Activated CD8-positive, alpha-beta T cell treated with anti-CD3 and anti-CD28 coated beads, Interleukin-2, amount 10 ng/mL, durations not matched to agents 7 days and 5 days (primary cell): ENCODE measurements at regions not wholly inside any gene's neighbourhood (a gene's known extent, or its start where the extent isn't known, plus 50 kb on each side); places are given as distances from the start of the nearest gene placed in this dataset.

Source experiments
- ATAC-seq: fragments of 150-1000 bp; cut with Tn5 transposase; one replicate; pipeline ENCODE4 v1.10.0; 2021; ENCODE audit warnings: moderate library complexity
- CTCF ChIA-PET: fragments of 350-600 bp; sonication (Branson Sonifier 250); formaldehyde crosslinking; loops from one replicate; lab custom pipeline; 2021; ENCODE audit warnings: antibody characterized with exemption; lab: Charles Lee
- POLR2A ChIA-PET: fragments of 350-600 bp; sonication (Branson Sonifier 250); formaldehyde crosslinking; loops from one replicate; lab custom pipeline; 2021; ENCODE audit warnings: antibody characterized with exemption; lab: Charles Lee
- DNase-seq: peaks from one replicate; pipeline ENCODE4 v3.0.0-alpha.2; 2020
- H3K27ac Mint-ChIP-seq: one replicate; pipeline ENCODE4 v1.8.0; 2021; ENCODE audit warnings: mild to moderate bottlenecking, mixed read lengths
- H3K27me3 Mint-ChIP-seq: one replicate; pipeline ENCODE4 v1.8.0; 2021; ENCODE audit warnings: low read depth, mixed read lengths
- H3K36me3 Mint-ChIP-seq: one replicate; pipeline ENCODE4 v1.8.0; 2021; ENCODE audit warnings: low read depth, mixed read lengths
- H3K4me1 Mint-ChIP-seq: one replicate; pipeline ENCODE4 v1.8.0; 2021; ENCODE audit warnings: low read depth, mixed read lengths
- H3K4me3 Mint-ChIP-seq: one replicate; pipeline ENCODE4 v1.8.0; 2021; ENCODE audit warnings: mild to moderate bottlenecking, mixed read lengths
- H3K9me3 Mint-ChIP-seq: one replicate; pipeline ENCODE4 v1.8.0; 2022; ENCODE audit warnings: mixed read lengths; ENCODE audit not compliant: insufficient read depth

GRCh38 chr10:56605051-56605450, 244.0 kb upstream of the ZWINT start:
- peaks cover 7% of the 10 kb centered on the region for H3K9me3 Mint-ChIP-seq
- no peak overlapping the region for H3K27ac Mint-ChIP-seq
- POLR2A ChIA-PET = no interaction called here
- ATAC-seq = no peak
- H3K4me1 Mint-ChIP-seq = no peaks in the 10 kb centered on the region
- CTCF ChIA-PET = no interaction called here
- no peak overlapping the region for H3K4me3 Mint-ChIP-seq
- H3K27me3 Mint-ChIP-seq = no peaks in the 10 kb centered on the region
- DNase-seq = no peak
- H3K36me3 Mint-ChIP-seq = no peaks in the 10 kb centered on the region

DNA sequence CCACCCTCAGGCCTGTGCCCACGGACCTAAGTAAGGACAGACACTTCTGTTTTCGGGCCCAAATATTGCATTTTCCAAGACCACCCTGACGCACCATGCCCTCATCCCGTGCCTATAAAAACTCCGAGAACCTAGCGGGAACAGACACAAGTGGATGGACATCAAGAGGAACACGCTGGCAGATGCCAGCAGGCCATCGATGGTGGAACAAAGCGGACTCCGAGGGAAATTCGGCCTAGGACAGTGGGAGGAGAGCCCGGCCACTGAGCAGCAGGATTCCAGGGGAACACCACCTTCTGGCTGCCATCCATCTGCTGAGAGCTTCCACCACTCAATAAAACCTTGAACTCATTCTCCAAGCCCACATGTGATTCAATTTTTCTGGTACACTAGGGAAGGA, 243.6 kb upstream of the ZWINT start:
- Mint-ChIP-seq H3K36me3 (no peaks in the 10 kb centered on the region), H3K9me3 (peaks cover 7% of the 10 kb centered on the region), H3K4me1 (no peaks in the 10 kb centered on the region), H3K27ac (no peak overlapping the region), H3K4me3 (no peak overlapping the region), H3K27me3 (no peaks in the 10 kb centered on the region)
- no peak for DNase-seq
- ChIA-PET POLR2A (no interaction called here), CTCF (no interaction called here)
- no peak for ATAC-seq

- H3K27ac Mint-ChIP-seq = no peak overlapping the region
- no peaks in the 10 kb centered on the region for H3K4me1 Mint-ChIP-seq
- peaks cover 11% of the 10 kb centered on the region for H3K9me3 Mint-ChIP-seq
- DNase-seq (no peak), ATAC-seq (no peak)
- no peaks in the 10 kb centered on the region for H3K36me3 Mint-ChIP-seq
- H3K27me3 Mint-ChIP-seq = no peaks in the 10 kb centered on the region
- CTCF ChIA-PET = no interaction called here
- H3K4me3 Mint-ChIP-seq = no peak overlapping the region
- POLR2A ChIA-PET = no interaction called here
These were observed 238.1 kb upstream of the ZWINT start for GRCh38 chr10:56599201-56599600.

- CTCF ChIA-PET = no interaction called here
- POLR2A ChIA-PET = no interaction called here
- no peak overlapping the region for H3K27ac Mint-ChIP-seq
- H3K9me3 Mint-ChIP-seq = peaks cover 4% of the 10 kb centered on the region
- ATAC-seq = no peak
- H3K4me1 Mint-ChIP-seq = no peaks in the 10 kb centered on the region
- H3K36me3 Mint-ChIP-seq = no peaks in the 10 kb centered on the region
- no peak overlapping the region for H3K4me3 Mint-ChIP-seq
- no peak for DNase-seq
- no peaks in the 10 kb centered on the region for H3K27me3 Mint-ChIP-seq
These were observed 235.2 kb upstream of the ZWINT start for GRCh38 chr10:56596257-56596656.

DNA sequence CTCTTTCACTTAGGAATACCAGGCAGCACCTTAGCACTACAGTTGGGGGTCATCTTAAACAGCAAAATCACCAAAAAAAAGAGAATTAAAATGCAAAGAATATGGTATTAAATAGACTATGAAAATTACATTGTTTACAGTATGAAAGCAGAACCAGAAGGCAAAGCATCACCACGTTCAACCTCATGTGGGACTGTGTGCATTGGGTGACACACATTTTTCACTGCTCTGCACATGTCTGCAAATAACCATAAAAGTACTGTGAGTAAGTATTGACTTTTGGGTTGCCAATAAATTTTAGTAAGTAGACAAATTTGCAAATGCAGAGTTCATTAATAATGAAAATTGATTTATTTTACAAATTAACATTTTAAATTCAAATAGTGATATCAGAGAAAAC, 232.1 kb upstream of the ZWINT start:
- no peak for ATAC-seq
- Mint-ChIP-seq H3K27ac (no peak overlapping the region), H3K9me3 (no peaks in the 10 kb centered on the region), H3K36me3 (no peaks in the 10 kb centered on the region), H3K4me3 (no peak overlapping the region), H3K4me1 (no peaks in the 10 kb centered on the region), H3K27me3 (no peaks in the 10 kb centered on the region)
- POLR2A ChIA-PET = no interaction called here
- CTCF ChIA-PET = no interaction called here
- DNase-seq = no peak

- Mint-ChIP-seq H3K4me3 (no peak overlapping the region), H3K27ac (no peak overlapping the region), H3K36me3 (no peaks in the 10 kb centered on the region), H3K4me1 (no peaks in the 10 kb centered on the region), H3K9me3 (no peaks in the 10 kb centered on the region), H3K27me3 (no peaks in the 10 kb centered on the region)
- ATAC-seq = no peak
- CTCF ChIA-PET = no interaction called here
- DNase-seq = no peak
- POLR2A ChIA-PET = no interaction called here
These were observed 225.4 kb upstream of the ZWINT start for GRCh38 chr10:56586461-56586891.

DNA sequence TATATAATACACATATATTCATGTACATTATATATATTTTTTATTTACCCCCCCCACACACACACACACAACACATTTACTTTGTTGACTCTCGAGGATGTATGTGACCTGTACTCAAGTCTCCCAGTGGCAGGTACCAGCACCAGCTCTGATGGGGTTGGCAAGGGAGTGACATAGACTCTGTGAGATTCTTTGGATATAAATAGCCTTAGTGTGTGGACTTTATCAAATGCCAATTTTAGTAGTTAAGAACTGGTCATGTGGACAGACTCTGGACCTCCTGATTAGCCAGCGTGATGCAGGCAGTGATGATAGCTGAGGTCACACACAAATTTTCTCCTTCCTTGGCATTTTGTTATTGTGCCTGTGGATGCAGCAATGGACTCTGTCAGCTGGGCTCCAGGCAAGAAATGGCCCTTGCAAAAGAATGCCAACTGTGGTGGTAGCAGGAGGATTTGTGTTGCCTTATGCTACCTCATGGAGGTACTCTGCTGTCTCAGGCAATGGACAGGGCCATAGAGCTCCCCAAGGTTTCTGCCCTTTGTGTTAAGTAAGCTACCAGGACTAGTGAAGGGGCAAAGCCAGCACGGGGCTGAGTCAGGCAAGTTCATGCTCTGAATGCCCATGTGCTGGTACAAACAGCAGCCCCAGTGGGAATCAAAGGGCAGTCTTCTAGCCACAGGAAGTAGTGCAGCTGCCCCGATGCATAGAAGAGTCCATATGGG, 224.6 kb upstream of the ZWINT start:
- no peaks in the 10 kb centered on the region for H3K27me3 Mint-ChIP-seq
- H3K9me3 Mint-ChIP-seq = peaks cover 6% of the 10 kb centered on the region
- no peaks in the 10 kb centered on the region for H3K4me1 Mint-ChIP-seq
- POLR2A ChIA-PET = no interaction called here
- ATAC-seq (no peak), DNase-seq (no peak)
- H3K4me3 Mint-ChIP-seq = no peak overlapping the region
- CTCF ChIA-PET = no interaction called here
- H3K27ac Mint-ChIP-seq = no peak overlapping the region
- H3K36me3 Mint-ChIP-seq = no peaks in the 10 kb centered on the region

- CTCF ChIA-PET = no interaction called here
- no peak for ATAC-seq
- Mint-ChIP-seq H3K9me3 (peaks cover 6% of the 10 kb centered on the region), H3K4me3 (no peak overlapping the region), H3K4me1 (no peaks in the 10 kb centered on the region), H3K36me3 (no peaks in the 10 kb centered on the region), H3K27me3 (no peaks in the 10 kb centered on the region), H3K27ac (no peak overlapping the region)
- POLR2A ChIA-PET = no interaction called here
- no peak for DNase-seq
These were observed 222.3 kb upstream of the ZWINT start for GRCh38 chr10:56583316-56583715.

GRCh38 chr10:56567580-56567979, 206.5 kb upstream of the ZWINT start:
- ChIA-PET POLR2A (no interaction called here), CTCF (no interaction called here)
- DNase-seq (no peak), ATAC-seq (no peak)
- Mint-ChIP-seq H3K9me3 (peaks cover 4% of the 10 kb centered on the region), H3K4me3 (no peak overlapping the region), H3K27me3 (no peaks in the 10 kb centered on the region), H3K27ac (no peak overlapping the region), H3K36me3 (no peaks in the 10 kb centered on the region), H3K4me1 (no peaks in the 10 kb centered on the region)

DNA sequence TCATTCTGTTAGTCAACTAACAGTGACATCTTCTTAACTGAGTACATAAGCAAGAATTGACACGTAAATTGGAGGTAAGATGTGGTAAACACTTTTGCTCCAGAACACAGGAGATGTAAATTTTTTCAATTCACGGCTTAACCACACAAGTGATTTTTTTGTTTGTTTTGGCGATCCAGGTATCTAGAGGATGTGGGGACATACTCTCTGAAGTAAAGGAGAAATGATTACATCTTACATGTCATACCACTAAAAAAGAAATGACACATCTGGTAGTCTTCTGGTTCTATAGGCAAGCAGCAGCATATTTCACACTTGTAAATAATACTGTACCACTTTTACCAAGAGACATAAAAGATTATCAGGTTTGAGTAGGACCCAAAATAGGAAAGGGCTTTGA, 200.3 kb upstream of the ZWINT start:
- Mint-ChIP-seq H3K9me3 (no peaks in the 10 kb centered on the region), H3K27ac (no peak overlapping the region), H3K27me3 (no peaks in the 10 kb centered on the region), H3K4me3 (no peak overlapping the region), H3K36me3 (no peaks in the 10 kb centered on the region), H3K4me1 (no peaks in the 10 kb centered on the region)
- DNase-seq (no peak), ATAC-seq (no peak)
- CTCF ChIA-PET = no interaction called here
- POLR2A ChIA-PET = no interaction called here

- CTCF ChIA-PET = no interaction called here
These were observed 190.0 kb upstream of the ZWINT start for GRCh38 chr10:56551037-56551436.

DNA sequence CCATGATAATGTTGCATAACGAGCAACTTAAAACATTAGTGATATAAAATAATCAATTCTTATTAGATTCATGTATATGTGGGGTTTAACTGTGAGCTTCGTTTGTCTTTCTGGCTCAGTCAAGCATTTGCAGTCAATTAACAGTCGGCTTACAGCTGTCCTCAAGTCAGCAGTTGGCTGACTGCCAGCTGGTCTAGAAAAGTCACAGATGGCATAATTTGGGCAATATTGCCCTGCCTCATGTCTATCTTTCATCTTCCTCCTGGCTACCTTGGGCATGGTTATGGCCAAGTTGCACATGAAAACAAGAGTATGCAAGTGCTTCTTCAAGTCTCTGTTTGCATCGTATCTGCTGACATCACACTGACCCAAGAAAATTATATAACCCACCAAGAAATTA, 186.1 kb upstream of the ZWINT start:
- ChIA-PET CTCF (no interaction called here), POLR2A (no interaction called here)
- Mint-ChIP-seq H3K27me3 (no peaks in the 10 kb centered on the region), H3K36me3 (no peaks in the 10 kb centered on the region), H3K4me1 (no peaks in the 10 kb centered on the region), H3K27ac (no peak overlapping the region), H3K4me3 (no peak overlapping the region), H3K9me3 (peaks cover 12% of the 10 kb centered on the region)
- DNase-seq (no peak), ATAC-seq (no peak)

More at GRCh38 chr10:56551037-56551436, 190.0 kb upstream of the ZWINT start:
- Mint-ChIP-seq H3K27me3 (no peaks in the 10 kb centered on the region), H3K36me3 (no peaks in the 10 kb centered on the region), H3K27ac (no peak overlapping the region), H3K4me3 (no peak overlapping the region), H3K9me3 (peaks cover 12% of the 10 kb centered on the region), H3K4me1 (no peaks in the 10 kb centered on the region)
- POLR2A ChIA-PET = no interaction called here
- ATAC-seq = no peak
- DNase-seq = no peak

DNA sequence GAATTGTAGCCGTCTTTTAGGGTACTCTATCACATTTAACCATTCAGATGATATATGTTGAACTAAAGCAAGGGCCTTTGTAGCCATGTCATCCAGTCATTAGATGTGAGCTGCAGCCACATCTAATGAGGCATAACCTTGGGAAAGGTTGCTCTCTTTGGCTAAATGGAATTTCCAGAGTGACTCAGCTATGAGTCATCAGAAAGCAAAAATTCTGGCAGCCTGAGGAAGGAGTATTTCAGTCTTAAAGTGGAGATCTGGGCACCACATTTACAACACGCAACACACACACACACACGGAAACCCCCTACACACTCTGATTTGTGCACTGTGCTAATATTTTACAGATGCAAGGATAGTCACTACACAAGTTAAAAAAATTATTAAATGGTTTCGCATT, 176.9 kb upstream of the ZWINT start:
- Mint-ChIP-seq H3K27ac (no peak overlapping the region), H3K9me3 (peaks cover 9% of the 10 kb centered on the region), H3K4me3 (no peak overlapping the region), H3K27me3 (no peaks in the 10 kb centered on the region), H3K36me3 (no peaks in the 10 kb centered on the region), H3K4me1 (no peaks in the 10 kb centered on the region)
- ATAC-seq (no peak), DNase-seq (no peak)
- ChIA-PET CTCF (no interaction called here), POLR2A (no interaction called here)
